ENCODE measurements at regions not wholly inside any gene's neighbourhood (a gene's known extent, or its start where the extent isn't known, plus 50 kb on each side); places are given as distances from the start of the nearest gene placed in this dataset.

DNA sequence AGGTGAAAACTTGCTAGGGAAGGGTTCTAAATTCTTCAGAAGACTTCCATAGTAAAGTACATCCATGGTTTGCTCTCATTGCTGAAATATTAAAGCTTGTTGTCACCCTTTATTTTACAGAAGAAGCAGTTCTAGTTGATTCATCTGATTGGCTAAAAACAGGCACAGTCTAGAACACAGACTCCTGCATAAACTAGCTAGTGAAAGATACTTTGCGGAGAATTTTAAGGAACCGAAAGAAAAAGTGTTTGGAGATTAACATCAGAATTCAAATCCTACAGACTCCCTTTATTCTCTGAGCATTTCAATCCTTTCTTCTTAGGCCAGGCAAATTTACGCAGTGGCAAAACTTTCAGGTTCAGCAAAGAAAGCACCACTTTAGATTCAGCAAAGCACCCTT is 1076.5 kb upstream of the ZEB2 start:
- H3F3A ChIP-seq (ENCODE audit: insufficient read depth, low read depth), result no peaks in the 10 kb centered on the region
- H3K9me2 ChIP-seq (ENCODE audit: insufficient read depth), result no peaks in the 10 kb centered on the region
- no peaks in the 10 kb centered on the region for H3K27me3 ChIP-seq (ENCODE audit: insufficient read depth, low read depth)
- no peak overlapping the region for H2AFZ ChIP-seq
- no peaks in the 10 kb centered on the region for H4K20me1 ChIP-seq (ENCODE audit: insufficient read depth)
- H3K36me3 ChIP-seq (ENCODE audit: low read depth), result no peaks in the 10 kb centered on the region
- peaks cover 5% of the 10 kb centered on the region; the same call in 1 of the 2 replicates for H3K9me3 ChIP-seq (ENCODE audit: insufficient read depth, low read depth)
- intact Hi-C loops (cut with micrococcal nuclease; ENCODE audit: unreplicated experiment), result no loop called here
- peaks cover 17% of the 10 kb centered on the region for H3K4me1 ChIP-seq (replicated peaks; ENCODE audit: insufficient read depth)
- no peak for TF ChIP-seq EZH2 (IDR thresholded peaks at IDR 0.05; ENCODE audit: low read depth)
- TF ChIP-seq, protein P1, sequence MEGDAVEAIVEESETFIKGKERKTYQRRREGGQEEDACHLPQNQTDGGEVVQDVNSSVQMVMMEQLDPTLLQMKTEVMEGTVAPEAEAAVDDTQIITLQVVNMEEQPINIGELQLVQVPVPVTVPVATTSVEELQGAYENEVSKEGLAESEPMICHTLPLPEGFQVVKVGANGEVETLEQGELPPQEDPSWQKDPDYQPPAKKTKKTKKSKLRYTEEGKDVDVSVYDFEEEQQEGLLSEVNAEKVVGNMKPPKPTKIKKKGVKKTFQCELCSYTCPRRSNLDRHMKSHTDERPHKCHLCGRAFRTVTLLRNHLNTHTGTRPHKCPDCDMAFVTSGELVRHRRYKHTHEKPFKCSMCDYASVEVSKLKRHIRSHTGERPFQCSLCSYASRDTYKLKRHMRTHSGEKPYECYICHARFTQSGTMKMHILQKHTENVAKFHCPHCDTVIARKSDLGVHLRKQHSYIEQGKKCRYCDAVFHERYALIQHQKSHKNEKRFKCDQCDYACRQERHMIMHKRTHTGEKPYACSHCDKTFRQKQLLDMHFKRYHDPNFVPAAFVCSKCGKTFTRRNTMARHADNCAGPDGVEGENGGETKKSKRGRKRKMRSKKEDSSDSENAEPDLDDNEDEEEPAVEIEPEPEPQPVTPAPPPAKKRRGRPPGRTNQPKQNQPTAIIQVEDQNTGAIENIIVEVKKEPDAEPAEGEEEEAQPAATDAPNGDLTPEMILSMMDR (conservative IDR thresholded peaks at IDR 0.05), result no peak
- H3K27ac ChIP-seq, result no peak overlapping the region
- no peak for DNase-seq
- H3K79me2 ChIP-seq (ENCODE audit: low read depth), result no peaks in the 10 kb centered on the region
- no peak overlapping the region for H3K4me2 ChIP-seq
- POLR2A ChIA-PET (ENCODE audit: unreplicated experiment), result no interaction called here
- no peak overlapping the region for H3K4me3 ChIP-seq
- CTCF ChIA-PET, result no interaction called here
- BruUV-seq (replicated peaks), result no TSS peak

DNA sequence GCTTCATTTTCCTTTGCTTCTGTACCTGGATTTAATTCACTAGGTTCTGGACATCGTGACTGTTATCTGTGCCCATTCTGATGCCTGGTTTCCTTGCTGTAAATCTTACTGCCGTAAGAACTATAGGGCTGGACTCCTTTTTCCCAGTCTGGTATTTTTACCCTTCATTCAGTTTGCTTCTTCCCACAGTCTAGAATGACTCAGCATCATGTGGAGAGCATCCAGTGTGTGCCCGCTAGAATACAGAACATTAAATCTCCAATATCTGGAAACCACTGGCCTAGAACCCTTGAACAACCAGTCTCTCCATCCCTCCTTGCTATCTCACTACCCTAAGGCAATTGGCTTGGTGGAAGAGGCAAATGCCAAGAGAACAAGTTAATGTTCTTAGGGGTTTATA is 1075.4 kb upstream of the ZEB2 start:
- no peak overlapping the region for H3K4me3 ChIP-seq
- no peak overlapping the region for H2AFZ ChIP-seq
- ChIA-PET POLR2A (ENCODE audit: unreplicated experiment) (no interaction called here), CTCF (no interaction called here)
- H3K27ac ChIP-seq, result no peak overlapping the region
- H3K27me3 ChIP-seq (ENCODE audit: insufficient read depth, low read depth), result no peaks in the 10 kb centered on the region
- H3K79me2 ChIP-seq (ENCODE audit: low read depth), result no peaks in the 10 kb centered on the region
- H3K36me3 ChIP-seq (ENCODE audit: low read depth), result no peaks in the 10 kb centered on the region
- no peak for DNase-seq
- intact Hi-C loops (cut with micrococcal nuclease; ENCODE audit: unreplicated experiment), result no loop called here
- TF ChIP-seq, protein P1 (conservative IDR thresholded peaks at IDR 0.05), result no peak
- TF ChIP-seq EZH2 (IDR thresholded peaks at IDR 0.05; ENCODE audit: low read depth), result no peak
- no peak overlapping the region for H3K4me2 ChIP-seq
- no peaks in the 10 kb centered on the region for H3F3A ChIP-seq (ENCODE audit: insufficient read depth, low read depth)
- peaks cover 17% of the 10 kb centered on the region for H3K4me1 ChIP-seq (replicated peaks; ENCODE audit: insufficient read depth)
- BruUV-seq (replicated peaks), result no TSS peak
- no peaks in the 10 kb centered on the region for H4K20me1 ChIP-seq (ENCODE audit: insufficient read depth)
- H3K9me2 ChIP-seq (ENCODE audit: insufficient read depth), result no peaks in the 10 kb centered on the region
- peaks cover 5% of the 10 kb centered on the region; the same call in 1 of the 2 replicates for H3K9me3 ChIP-seq (ENCODE audit: insufficient read depth, low read depth)

DNA sequence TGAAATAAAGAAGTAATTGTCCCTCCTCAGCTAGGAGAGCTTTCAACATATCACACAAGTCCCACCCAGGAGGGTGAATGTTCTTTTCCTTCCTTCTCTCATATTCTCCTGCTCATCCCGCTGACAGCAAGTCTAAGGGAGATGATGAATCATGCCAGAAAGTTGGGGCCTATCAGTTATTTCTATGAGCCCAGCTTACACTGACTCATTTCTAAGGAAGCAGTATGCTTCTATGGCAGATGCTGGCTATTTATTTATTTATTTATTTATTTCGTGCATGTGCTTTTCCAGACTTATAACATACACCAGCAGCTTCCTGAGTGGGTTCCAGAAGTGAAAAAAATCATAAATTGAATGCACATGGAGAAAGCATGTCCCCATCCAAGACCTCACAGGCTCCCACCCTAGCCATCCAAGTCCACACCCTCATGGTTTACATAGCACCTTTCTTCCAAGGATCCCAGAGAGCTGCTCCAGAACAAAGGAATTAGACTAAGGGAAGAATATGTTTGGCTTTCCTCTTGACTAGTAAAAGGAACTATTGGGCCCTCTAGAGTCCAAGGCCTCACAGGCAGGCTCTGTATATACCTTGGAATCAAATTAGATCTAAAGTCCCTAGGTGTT is 1074.2 kb upstream of the ZEB2 start:
- ChIA-PET CTCF (interaction anchor here (0.6 to 0.9 kb wide), 2 partner anchors 99 to 209 kb away, joined by 3 read pairs; no protein-coding TSS in a partner anchor), POLR2A (ENCODE audit: unreplicated experiment) (no interaction called here)
- intact Hi-C loops (cut with micrococcal nuclease; ENCODE audit: unreplicated experiment), result loop anchor here (1.0 to 5.0 kb wide), 3 partner anchors 91 to 158 kb away; no protein-coding TSS in a partner anchor
- H3K27ac ChIP-seq, result peak overlapping the region; percentile 28; the same call in 1 of the 2 replicates
- no peaks in the 10 kb centered on the region for H3K9me2 ChIP-seq (ENCODE audit: insufficient read depth)
- no peak overlapping the region for H3K4me3 ChIP-seq
- H4K20me1 ChIP-seq (ENCODE audit: insufficient read depth), result no peaks in the 10 kb centered on the region
- H3K9me3 ChIP-seq (ENCODE audit: insufficient read depth, low read depth), result peaks cover 5% of the 10 kb centered on the region; the same call in 1 of the 2 replicates
- no peaks in the 10 kb centered on the region for H3K79me2 ChIP-seq (ENCODE audit: low read depth)
- peaks cover 17% of the 10 kb centered on the region for H3K4me1 ChIP-seq (replicated peaks; ENCODE audit: insufficient read depth)
- no peaks in the 10 kb centered on the region for H3K36me3 ChIP-seq (ENCODE audit: low read depth)
- no peak for TF ChIP-seq EZH2 (IDR thresholded peaks at IDR 0.05; ENCODE audit: low read depth)
- no peak overlapping the region for H3K4me2 ChIP-seq
- no peaks in the 10 kb centered on the region for H3F3A ChIP-seq (ENCODE audit: insufficient read depth, low read depth)
- DNase-seq, result peak; percentile 51 to 83
- H2AFZ ChIP-seq, result no peak overlapping the region
- H3K27me3 ChIP-seq (ENCODE audit: insufficient read depth, low read depth), result no peaks in the 10 kb centered on the region
- BruUV-seq (replicated peaks), result no TSS peak
